ENCODE measurements at regions not wholly inside any gene's neighbourhood (a gene's known extent, or its start where the extent isn't known, plus 50 kb on each side); places are given as distances from the start of the nearest gene placed in this dataset.

- Mint-ChIP-seq H3K9me3 (peaks cover 3% of the 10 kb centered on the region), H3K27me3 (no peaks in the 10 kb centered on the region), H3K27ac (ENCODE audit: low read depth) (no peak overlapping the region), H3K4me1 (no peaks in the 10 kb centered on the region), H3K4me3 (no peak overlapping the region), H3K36me3 (ENCODE audit: insufficient read depth) (no peaks in the 10 kb centered on the region)
- DNase-seq (ENCODE audit: low spot score in 2 of 2) (no peak), ATAC-seq (replicated peaks; ENCODE audit: extremely low read depth, poor library complexity, severe bottlenecking) (no peak)
Measured at GRCh38 chr10:9688711-9689110, 1329.0 kb upstream of the CELF2 start.

- H3K36me3 Mint-ChIP-seq (ENCODE audit: insufficient read depth): no peaks in the 10 kb centered on the region
Measured at GRCh38 chr10:9707216-9707615, 1310.5 kb upstream of the CELF2 start.

GRCh38 chr10:9709849-9710248 is 1307.8 kb upstream of the CELF2 start:
- H3K27me3 Mint-ChIP-seq: no peaks in the 10 kb centered on the region
- no peak overlapping the region for H3K4me3 Mint-ChIP-seq
- H3K9me3 Mint-ChIP-seq: peaks cover 25% of the 10 kb centered on the region
- no peak overlapping the region for H3K27ac Mint-ChIP-seq (ENCODE audit: low read depth)
- no peaks in the 10 kb centered on the region for H3K36me3 Mint-ChIP-seq (ENCODE audit: insufficient read depth)
- ATAC-seq (replicated peaks; ENCODE audit: extremely low read depth, poor library complexity, severe bottlenecking) (no peak), DNase-seq (ENCODE audit: low spot score in 2 of 2) (no peak)
- H3K4me1 Mint-ChIP-seq: no peaks in the 10 kb centered on the region

More at GRCh38 chr10:9707216-9707615, 1310.5 kb upstream of the CELF2 start:
- H3K4me3 Mint-ChIP-seq: no peak overlapping the region
- H3K27me3 Mint-ChIP-seq: no peaks in the 10 kb centered on the region
- peaks cover 19% of the 10 kb centered on the region for H3K9me3 Mint-ChIP-seq
- ATAC-seq (replicated peaks; ENCODE audit: extremely low read depth, poor library complexity, severe bottlenecking): no peak
- no peak for DNase-seq (ENCODE audit: low spot score in 2 of 2)
- H3K4me1 Mint-ChIP-seq: no peaks in the 10 kb centered on the region
- no peak overlapping the region for H3K27ac Mint-ChIP-seq (ENCODE audit: low read depth)

- H3K4me1 Mint-ChIP-seq: no peaks in the 10 kb centered on the region
- H3K27me3 Mint-ChIP-seq: no peaks in the 10 kb centered on the region
- no peaks in the 10 kb centered on the region for H3K36me3 Mint-ChIP-seq (ENCODE audit: insufficient read depth)
- no peak for DNase-seq (ENCODE audit: low spot score in 2 of 2)
- peaks cover 25% of the 10 kb centered on the region for H3K9me3 Mint-ChIP-seq
- ATAC-seq (replicated peaks; ENCODE audit: extremely low read depth, poor library complexity, severe bottlenecking): no peak
- H3K4me3 Mint-ChIP-seq: no peak overlapping the region
- H3K27ac Mint-ChIP-seq (ENCODE audit: low read depth): no peak overlapping the region
Measured at GRCh38 chr10:9712393-9712792, 1305.3 kb upstream of the CELF2 start.

- H3K27me3 Mint-ChIP-seq: no peaks in the 10 kb centered on the region
- ATAC-seq (replicated peaks; ENCODE audit: extremely low read depth, poor library complexity, severe bottlenecking) (no peak), DNase-seq (ENCODE audit: low spot score in 2 of 2) (no peak)
- H3K27ac Mint-ChIP-seq (ENCODE audit: low read depth): no peak overlapping the region
- H3K36me3 Mint-ChIP-seq (ENCODE audit: insufficient read depth): no peaks in the 10 kb centered on the region
- no peak overlapping the region for H3K4me3 Mint-ChIP-seq
- peaks cover 30% of the 10 kb centered on the region for H3K9me3 Mint-ChIP-seq
- no peaks in the 10 kb centered on the region for H3K4me1 Mint-ChIP-seq
Measured at GRCh38 chr10:9719246-9719645, 1298.4 kb upstream of the CELF2 start.

GRCh38 chr10:9733766-9734165 is 1283.9 kb upstream of the CELF2 start:
- peaks cover 6% of the 10 kb centered on the region for H3K9me3 Mint-ChIP-seq
- H3K27ac Mint-ChIP-seq (ENCODE audit: low read depth): no peak overlapping the region
- no peak for ATAC-seq (replicated peaks; ENCODE audit: extremely low read depth, poor library complexity, severe bottlenecking)
- H3K27me3 Mint-ChIP-seq: no peaks in the 10 kb centered on the region
- H3K4me1 Mint-ChIP-seq: no peaks in the 10 kb centered on the region
- DNase-seq (ENCODE audit: low spot score in 2 of 2): no peak
- no peaks in the 10 kb centered on the region for H3K36me3 Mint-ChIP-seq (ENCODE audit: insufficient read depth)
- H3K4me3 Mint-ChIP-seq: no peak overlapping the region

GRCh38 chr10:9734218-9734617 is 1283.5 kb upstream of the CELF2 start:
- no peak for ATAC-seq (replicated peaks; ENCODE audit: extremely low read depth, poor library complexity, severe bottlenecking)
- no peaks in the 10 kb centered on the region for H3K27me3 Mint-ChIP-seq
- peaks cover 6% of the 10 kb centered on the region for H3K9me3 Mint-ChIP-seq
- no peak overlapping the region for H3K4me3 Mint-ChIP-seq
- H3K36me3 Mint-ChIP-seq (ENCODE audit: insufficient read depth): no peaks in the 10 kb centered on the region
- H3K27ac Mint-ChIP-seq (ENCODE audit: low read depth): no peak overlapping the region
- no peak for DNase-seq (ENCODE audit: low spot score in 2 of 2)
- H3K4me1 Mint-ChIP-seq: no peaks in the 10 kb centered on the region

- no peaks in the 10 kb centered on the region for H3K36me3 Mint-ChIP-seq (ENCODE audit: insufficient read depth)
- no peak for ATAC-seq (replicated peaks; ENCODE audit: extremely low read depth, poor library complexity, severe bottlenecking)
- peaks cover 6% of the 10 kb centered on the region for H3K9me3 Mint-ChIP-seq
- no peaks in the 10 kb centered on the region for H3K27me3 Mint-ChIP-seq
- H3K4me1 Mint-ChIP-seq: no peaks in the 10 kb centered on the region
- H3K4me3 Mint-ChIP-seq: no peak overlapping the region
- DNase-seq (ENCODE audit: low spot score in 2 of 2): no peak
- no peak overlapping the region for H3K27ac Mint-ChIP-seq (ENCODE audit: low read depth)
Measured at GRCh38 chr10:9735731-9736130, 1281.9 kb upstream of the CELF2 start.

- Mint-ChIP-seq H3K9me3 (peaks cover 6% of the 10 kb centered on the region), H3K27me3 (no peaks in the 10 kb centered on the region), H3K27ac (ENCODE audit: low read depth) (no peak overlapping the region), H3K36me3 (ENCODE audit: insufficient read depth) (no peaks in the 10 kb centered on the region), H3K4me3 (no peak overlapping the region), H3K4me1 (no peaks in the 10 kb centered on the region)
- DNase-seq (ENCODE audit: low spot score in 2 of 2) (no peak), ATAC-seq (replicated peaks; ENCODE audit: extremely low read depth, poor library complexity, severe bottlenecking) (no peak)
Measured at GRCh38 chr10:9743639-9744038, 1274.0 kb upstream of the CELF2 start.

- Mint-ChIP-seq H3K9me3 (peaks cover 6% of the 10 kb centered on the region), H3K27ac (ENCODE audit: low read depth) (no peak overlapping the region), H3K4me1 (no peaks in the 10 kb centered on the region), H3K27me3 (no peaks in the 10 kb centered on the region), H3K4me3 (no peak overlapping the region), H3K36me3 (ENCODE audit: insufficient read depth) (no peaks in the 10 kb centered on the region)
- DNase-seq (ENCODE audit: low spot score in 2 of 2) (no peak), ATAC-seq (replicated peaks; ENCODE audit: extremely low read depth, poor library complexity, severe bottlenecking) (no peak)
Measured at GRCh38 chr10:9745158-9745557, 1272.5 kb upstream of the CELF2 start.

GRCh38 chr10:9757176-9757575 is 1260.5 kb upstream of the CELF2 start:
- H3K27me3 Mint-ChIP-seq: no peaks in the 10 kb centered on the region
- H3K4me1 Mint-ChIP-seq: no peaks in the 10 kb centered on the region
- ATAC-seq (replicated peaks; ENCODE audit: extremely low read depth, poor library complexity, severe bottlenecking) (no peak), DNase-seq (ENCODE audit: low spot score in 2 of 2) (no peak)
- no peaks in the 10 kb centered on the region for H3K36me3 Mint-ChIP-seq (ENCODE audit: insufficient read depth)
- no peak overlapping the region for H3K4me3 Mint-ChIP-seq
- no peak overlapping the region for H3K27ac Mint-ChIP-seq (ENCODE audit: low read depth)
- peaks cover 13% of the 10 kb centered on the region for H3K9me3 Mint-ChIP-seq

GRCh38 chr10:9759596-9759995 is 1258.1 kb upstream of the CELF2 start:
- ATAC-seq (replicated peaks; ENCODE audit: extremely low read depth, poor library complexity, severe bottlenecking) (no peak), DNase-seq (ENCODE audit: low spot score in 2 of 2) (no peak)
- Mint-ChIP-seq H3K4me3 (no peak overlapping the region), H3K9me3 (peaks cover 13% of the 10 kb centered on the region), H3K4me1 (no peaks in the 10 kb centered on the region), H3K36me3 (ENCODE audit: insufficient read depth) (no peaks in the 10 kb centered on the region), H3K27ac (ENCODE audit: low read depth) (no peak overlapping the region), H3K27me3 (no peaks in the 10 kb centered on the region)

GRCh38 chr10:9762966-9763656 is 1254.6 kb upstream of the CELF2 start:
- Mint-ChIP-seq H3K27ac (ENCODE audit: low read depth) (no peak overlapping the region), H3K36me3 (ENCODE audit: insufficient read depth) (no peaks in the 10 kb centered on the region), H3K9me3 (peaks cover 8% of the 10 kb centered on the region), H3K4me1 (no peaks in the 10 kb centered on the region), H3K27me3 (no peaks in the 10 kb centered on the region), H3K4me3 (no peak overlapping the region)
- DNase-seq (ENCODE audit: low spot score in 2 of 2): no peak
- ATAC-seq (replicated peaks; ENCODE audit: extremely low read depth, poor library complexity, severe bottlenecking): no peak
